ENCODE measurements at regions not wholly inside any gene's neighbourhood (a gene's known extent, or its start where the extent isn't known, plus 50 kb on each side); places are given as distances from the start of the nearest gene placed in this dataset.

DNA sequence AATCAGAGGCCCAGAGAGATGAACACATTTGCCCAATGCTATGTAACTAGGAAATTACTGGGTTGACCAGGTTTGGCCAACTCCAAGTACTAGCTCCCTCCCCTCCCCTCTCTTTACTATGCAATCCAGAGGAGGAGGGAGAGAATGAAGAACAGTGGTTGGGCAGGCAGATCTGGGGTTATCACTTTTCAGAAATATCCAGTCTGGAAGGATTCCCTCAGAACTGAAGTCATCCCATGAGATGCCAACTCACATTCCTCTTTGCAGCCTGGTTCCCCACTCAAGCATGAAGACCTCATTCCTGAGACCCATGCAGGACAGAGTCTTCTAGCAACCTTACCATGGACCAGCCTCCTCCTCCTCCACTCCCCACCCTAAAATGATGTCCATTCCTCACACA lies 201.1 kb downstream of the TLE3 start:
- Histone ChIP-seq H3K4me3 (ENCODE audit: low read length in 2 of 2) (no peak overlapping the region), H3K27me3 (ENCODE audit: control insufficient read depth in 2 of 2, insufficient read depth in 2 of 2, low read length in 2 of 2) (peaks cover 7 to 13% of the 10 kb centered on the region in 2 donors), H3K9me3 (ENCODE audit: control insufficient read depth in 2 of 2, low read length in 2 of 2) (no peaks in the 10 kb centered on the region), H3K4me1 (ENCODE audit: control insufficient read depth in 2 of 2, insufficient read depth in 2 of 2, low read length in 2 of 2) (no peaks in the 10 kb centered on the region), H3K9ac (ENCODE audit: low read depth in 1 of 2, low read length in 2 of 2) (no peak overlapping the region), H3K36me3 (ENCODE audit: control insufficient read depth in 2 of 2, insufficient read depth in 2 of 2, low read length in 2 of 2) (no peaks in the 10 kb centered on the region), H3K27ac (ENCODE audit: low read depth in 2 of 2, low read length in 2 of 2) (no peak overlapping the region)

DNA sequence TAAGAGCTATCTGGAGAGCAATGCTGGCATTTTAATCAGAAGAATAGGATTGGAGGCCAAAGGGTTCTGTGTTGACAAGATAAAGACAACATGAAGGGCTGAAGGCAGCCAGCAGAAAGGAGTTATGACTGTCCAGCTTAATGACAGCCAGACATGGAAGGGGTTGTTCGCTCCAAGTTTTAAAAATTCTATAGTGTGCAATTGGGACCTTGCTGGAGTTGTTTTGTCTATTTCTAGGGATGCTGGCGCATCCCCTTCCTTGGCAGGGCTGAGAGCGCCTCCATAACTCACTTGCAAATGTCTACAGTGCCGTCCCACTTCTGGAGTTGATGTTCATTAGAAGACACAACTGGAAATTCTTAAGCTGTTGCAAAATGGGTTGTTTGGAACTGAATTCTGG lies 200.7 kb downstream of the TLE3 start:
- Histone ChIP-seq H3K36me3 (ENCODE audit: control insufficient read depth in 2 of 2, insufficient read depth in 2 of 2, low read length in 2 of 2) (no peaks in the 10 kb centered on the region), H3K9me3 (ENCODE audit: control insufficient read depth in 2 of 2, low read length in 2 of 2) (no peaks in the 10 kb centered on the region), H3K27me3 (ENCODE audit: control insufficient read depth in 2 of 2, insufficient read depth in 2 of 2, low read length in 2 of 2) (peaks cover 7 to 13% of the 10 kb centered on the region in 2 donors), H3K4me1 (ENCODE audit: control insufficient read depth in 2 of 2, insufficient read depth in 2 of 2, low read length in 2 of 2) (no peaks in the 10 kb centered on the region), H3K9ac (ENCODE audit: low read depth in 1 of 2, low read length in 2 of 2) (no peak overlapping the region), H3K27ac (ENCODE audit: low read depth in 2 of 2, low read length in 2 of 2) (no peak overlapping the region), H3K4me3 (ENCODE audit: low read length in 2 of 2) (no peak overlapping the region)

DNA sequence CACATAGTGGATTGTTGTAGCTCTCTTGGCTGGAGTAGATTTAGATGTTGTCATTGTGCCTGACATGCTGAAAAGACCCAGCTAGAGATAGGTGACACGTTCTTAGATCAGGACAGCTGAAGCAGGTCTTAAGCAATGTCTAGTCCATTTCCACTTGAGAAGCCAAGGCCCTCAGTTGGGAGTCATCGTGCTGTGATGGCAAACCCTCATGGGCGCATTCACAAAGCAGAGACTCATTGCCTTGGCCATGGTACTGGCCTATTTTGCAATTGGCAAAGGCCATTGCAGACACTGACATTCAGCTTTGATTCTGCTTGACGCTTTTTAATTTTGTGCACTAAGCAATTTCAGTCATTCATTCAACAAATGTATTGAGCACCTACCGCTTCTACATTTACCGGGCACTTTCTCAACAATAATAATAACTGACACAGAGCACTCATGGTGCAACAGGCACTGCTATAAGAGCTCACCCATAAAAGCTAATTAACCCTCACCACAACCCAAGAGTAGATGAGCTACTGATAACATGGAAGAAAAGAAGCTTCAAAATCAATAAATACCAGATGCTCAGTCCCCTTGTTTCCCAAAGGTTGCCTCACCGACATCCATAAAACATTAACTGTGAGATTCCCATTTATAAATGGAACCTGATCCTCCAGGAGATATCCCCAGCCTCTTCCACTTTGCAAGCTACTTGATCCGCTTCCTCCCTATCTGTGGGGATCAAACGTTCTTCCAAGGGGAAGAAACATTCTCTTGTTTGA lies 200.1 kb downstream of the TLE3 start:
- Histone ChIP-seq H3K9ac (ENCODE audit: low read depth in 1 of 2, low read length in 2 of 2) (no peak overlapping the region), H3K4me1 (ENCODE audit: control insufficient read depth in 2 of 2, insufficient read depth in 2 of 2, low read length in 2 of 2) (no peaks in the 10 kb centered on the region), H3K27me3 (ENCODE audit: control insufficient read depth in 2 of 2, insufficient read depth in 2 of 2, low read length in 2 of 2) (peaks cover 7 to 13% of the 10 kb centered on the region in 2 donors)

DNA sequence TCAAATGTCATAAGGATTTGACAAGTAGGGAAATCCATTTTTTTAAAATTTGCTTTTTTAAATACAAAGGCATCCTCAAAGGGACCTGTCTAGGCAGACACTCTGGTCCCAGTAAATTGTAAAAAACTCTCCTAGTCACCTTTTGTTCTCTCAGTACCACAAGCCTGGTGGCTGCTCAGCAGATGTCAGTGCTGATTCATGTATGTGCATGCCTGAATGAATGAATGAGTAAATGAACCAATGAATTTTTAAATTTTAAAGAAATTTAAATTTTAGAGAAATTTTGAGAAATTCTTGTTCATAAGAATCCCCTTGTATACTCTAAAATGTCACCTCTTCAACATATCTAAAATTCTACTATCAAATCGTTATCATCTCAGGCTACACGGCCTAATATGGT lies 199.5 kb downstream of the TLE3 start:
- Histone ChIP-seq H3K4me1 (ENCODE audit: control insufficient read depth in 2 of 2, insufficient read depth in 2 of 2, low read length in 2 of 2) (no peaks in the 10 kb centered on the region), H3K4me3 (ENCODE audit: low read length in 2 of 2) (no peak overlapping the region), H3K27me3 (ENCODE audit: control insufficient read depth in 2 of 2, insufficient read depth in 2 of 2, low read length in 2 of 2) (peaks cover 7 to 13% of the 10 kb centered on the region in 2 donors), H3K36me3 (ENCODE audit: control insufficient read depth in 2 of 2, insufficient read depth in 2 of 2, low read length in 2 of 2) (no peaks in the 10 kb centered on the region), H3K27ac (ENCODE audit: low read depth in 2 of 2, low read length in 2 of 2) (no peak overlapping the region), H3K9me3 (ENCODE audit: control insufficient read depth in 2 of 2, low read length in 2 of 2) (no peaks in the 10 kb centered on the region), H3K9ac (ENCODE audit: low read depth in 1 of 2, low read length in 2 of 2) (no peak overlapping the region)

More for the DNA sequence above, 200.1 kb downstream of the TLE3 start:
- H3K27ac ChIP-seq (ENCODE audit: low read depth in 2 of 2, low read length in 2 of 2), result no peak overlapping the region
- no peak overlapping the region for H3K4me3 ChIP-seq (ENCODE audit: low read length in 2 of 2)
- H3K36me3 ChIP-seq (ENCODE audit: control insufficient read depth in 2 of 2, insufficient read depth in 2 of 2, low read length in 2 of 2), result no peaks in the 10 kb centered on the region
- H3K9me3 ChIP-seq (ENCODE audit: control insufficient read depth in 2 of 2, low read length in 2 of 2), result no peaks in the 10 kb centered on the region

DNA sequence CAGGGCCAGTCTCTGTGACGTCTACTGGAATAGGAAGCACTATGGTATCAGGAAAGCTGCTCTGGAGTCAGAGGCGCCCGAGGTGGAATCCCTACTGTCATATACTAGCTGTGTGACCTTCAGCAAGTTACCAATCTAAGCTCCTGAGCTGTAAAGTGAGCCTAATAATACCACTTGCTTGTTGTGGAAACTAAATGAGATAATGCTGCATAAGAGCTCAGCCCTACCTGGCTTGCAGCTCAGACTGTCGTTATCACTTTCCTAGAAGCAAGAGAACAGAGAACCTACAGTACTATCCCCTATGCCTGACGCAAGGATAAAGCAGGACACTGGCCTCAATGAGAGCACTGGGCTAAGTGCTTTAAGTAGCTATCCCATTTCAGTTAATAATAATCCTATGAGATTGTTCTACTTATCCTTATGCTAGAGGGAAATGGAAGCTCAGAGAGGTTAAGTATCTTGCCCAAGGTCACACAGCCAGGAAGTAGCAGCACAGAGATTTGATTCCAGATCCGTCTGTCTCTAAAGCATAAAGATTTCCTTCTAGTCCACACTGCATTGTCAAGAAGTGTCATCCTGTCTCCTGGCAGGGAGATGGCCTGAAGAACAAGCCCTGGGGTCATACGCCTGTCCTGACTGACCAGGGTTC lies 195.2 kb downstream of the TLE3 start:
- Histone ChIP-seq H3K27me3 (ENCODE audit: control insufficient read depth in 2 of 2, insufficient read depth in 2 of 2, low read length in 2 of 2) (peaks cover 0 to 4% of the 10 kb centered on the region in 2 donors), H3K9me3 (ENCODE audit: control insufficient read depth in 2 of 2, low read length in 2 of 2) (no peaks in the 10 kb centered on the region), H3K9ac (ENCODE audit: low read depth in 1 of 2, low read length in 2 of 2) (no peak overlapping the region), H3K4me1 (ENCODE audit: control insufficient read depth in 2 of 2, insufficient read depth in 2 of 2, low read length in 2 of 2) (no peaks in the 10 kb centered on the region), H3K4me3 (ENCODE audit: low read length in 2 of 2) (no peak overlapping the region), H3K27ac (ENCODE audit: low read depth in 2 of 2, low read length in 2 of 2) (no peak overlapping the region), H3K36me3 (ENCODE audit: control insufficient read depth in 2 of 2, insufficient read depth in 2 of 2, low read length in 2 of 2) (no peaks in the 10 kb centered on the region)

DNA sequence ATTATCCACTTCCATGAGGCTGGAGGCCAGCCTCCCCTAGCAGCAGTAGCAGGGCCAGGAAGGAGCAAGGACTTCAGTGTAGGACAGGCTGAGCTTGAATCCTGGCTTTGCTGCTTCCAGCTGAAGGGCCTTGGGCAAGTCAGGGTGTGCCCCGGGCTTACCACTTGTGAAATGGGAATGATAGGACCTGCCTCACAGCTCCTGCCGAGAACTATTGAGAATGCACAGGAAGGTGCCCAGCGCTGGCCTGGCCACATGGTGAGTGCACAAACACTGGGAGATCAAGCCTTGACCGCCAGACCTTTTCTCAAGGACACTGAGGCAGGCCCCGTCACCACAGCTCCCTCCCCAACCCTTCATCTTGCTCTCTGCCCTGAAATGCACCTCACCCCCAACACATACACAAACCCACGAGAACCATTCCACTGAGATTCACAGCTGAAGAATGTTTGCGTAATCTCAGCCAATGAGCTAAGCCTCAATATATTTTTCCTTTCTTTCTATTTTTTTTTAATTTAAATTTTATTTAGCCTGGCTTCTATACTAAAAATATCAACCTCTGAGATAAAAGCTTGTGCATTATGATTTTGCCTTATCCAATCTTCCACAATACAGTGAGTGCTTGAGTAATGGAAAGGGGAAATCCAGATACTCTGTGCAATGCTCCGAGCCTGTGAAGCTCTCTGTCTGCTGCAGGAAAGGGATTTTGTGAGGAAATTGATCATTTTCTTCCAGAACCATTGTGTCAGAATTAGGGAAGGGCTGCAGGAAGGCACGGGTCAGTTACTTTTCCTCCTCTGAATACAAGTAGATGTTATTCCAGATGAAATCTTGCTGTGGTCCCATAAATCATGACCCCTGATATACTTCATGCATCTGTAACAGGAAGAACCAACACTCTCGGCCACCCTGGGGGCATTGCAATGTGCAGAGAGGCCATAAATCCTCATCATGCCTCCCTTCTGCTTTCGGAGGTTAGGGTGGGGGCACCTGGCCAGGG lies 193.9 kb downstream of the TLE3 start:
- no peaks in the 10 kb centered on the region for H3K9me3 ChIP-seq (ENCODE audit: control insufficient read depth in 2 of 2, low read length in 2 of 2)
- no peak overlapping the region for H3K27ac ChIP-seq (ENCODE audit: low read depth in 2 of 2, low read length in 2 of 2)
- no peak overlapping the region for H3K9ac ChIP-seq (ENCODE audit: low read depth in 1 of 2, low read length in 2 of 2)
- H3K27me3 ChIP-seq (ENCODE audit: control insufficient read depth in 2 of 2, insufficient read depth in 2 of 2, low read length in 2 of 2), result peaks cover 0 to 4% of the 10 kb centered on the region in 2 donors
- H3K4me1 ChIP-seq (ENCODE audit: control insufficient read depth in 2 of 2, insufficient read depth in 2 of 2, low read length in 2 of 2), result no peaks in the 10 kb centered on the region
- H3K4me3 ChIP-seq (ENCODE audit: low read length in 2 of 2), result no peak overlapping the region
- H3K36me3 ChIP-seq (ENCODE audit: control insufficient read depth in 2 of 2, insufficient read depth in 2 of 2, low read length in 2 of 2), result no peaks in the 10 kb centered on the region

DNA sequence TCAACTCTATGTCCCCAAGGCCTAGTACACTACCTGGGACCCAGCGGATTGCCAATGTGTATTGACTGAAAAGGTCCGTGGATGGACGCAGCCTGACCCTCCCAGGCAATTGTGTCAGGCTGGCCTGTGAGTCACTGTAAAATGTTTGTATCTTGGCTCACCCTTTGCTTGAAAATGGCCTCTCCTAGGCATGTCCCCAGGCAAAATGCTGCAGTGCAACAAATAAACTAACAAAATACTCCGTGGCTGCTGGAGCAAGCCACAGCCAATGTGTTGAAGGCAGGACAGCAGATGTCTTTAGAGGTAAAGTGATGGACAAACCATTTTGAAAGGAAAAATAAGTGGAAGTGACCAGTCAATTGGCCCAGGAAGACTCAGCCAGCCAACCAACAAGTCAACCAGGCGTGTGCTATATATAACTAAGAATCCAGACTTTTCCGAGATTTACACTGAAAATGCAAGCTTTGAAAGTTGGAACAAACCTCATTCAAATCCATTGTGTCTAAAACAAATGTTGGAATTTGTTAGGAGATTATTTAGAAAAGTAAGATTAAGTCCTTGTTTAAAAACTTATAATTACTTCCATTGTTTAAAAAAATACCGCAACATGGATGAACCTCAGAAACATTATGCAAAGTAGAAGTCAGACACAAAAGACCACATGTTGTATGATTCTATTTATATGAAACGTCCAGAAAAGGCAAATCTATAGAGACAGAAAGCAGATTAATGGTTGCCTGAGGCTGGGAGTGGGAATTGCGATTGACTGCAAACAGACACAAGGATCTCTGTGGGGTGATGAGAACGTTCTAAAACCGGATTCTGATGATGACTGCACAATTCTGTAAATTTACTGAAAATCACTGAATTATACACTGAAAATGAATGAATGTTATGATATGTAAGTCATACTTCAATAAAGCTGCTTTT lies 191.2 kb downstream of the TLE3 start:
- Histone ChIP-seq H3K9ac (ENCODE audit: low read depth in 1 of 2, low read length in 2 of 2) (no peak overlapping the region), H3K4me1 (ENCODE audit: control insufficient read depth in 2 of 2, insufficient read depth in 2 of 2, low read length in 2 of 2) (no peaks in the 10 kb centered on the region), H3K9me3 (ENCODE audit: control insufficient read depth in 2 of 2, low read length in 2 of 2) (no peaks in the 10 kb centered on the region), H3K27ac (ENCODE audit: low read depth in 2 of 2, low read length in 2 of 2) (no peak overlapping the region), H3K4me3 (ENCODE audit: low read length in 2 of 2) (no peak overlapping the region), H3K36me3 (ENCODE audit: control insufficient read depth in 2 of 2, insufficient read depth in 2 of 2, low read length in 2 of 2) (no peaks in the 10 kb centered on the region), H3K27me3 (ENCODE audit: control insufficient read depth in 2 of 2, insufficient read depth in 2 of 2, low read length in 2 of 2) (peaks cover 0 to 3% of the 10 kb centered on the region in 2 donors)

DNA sequence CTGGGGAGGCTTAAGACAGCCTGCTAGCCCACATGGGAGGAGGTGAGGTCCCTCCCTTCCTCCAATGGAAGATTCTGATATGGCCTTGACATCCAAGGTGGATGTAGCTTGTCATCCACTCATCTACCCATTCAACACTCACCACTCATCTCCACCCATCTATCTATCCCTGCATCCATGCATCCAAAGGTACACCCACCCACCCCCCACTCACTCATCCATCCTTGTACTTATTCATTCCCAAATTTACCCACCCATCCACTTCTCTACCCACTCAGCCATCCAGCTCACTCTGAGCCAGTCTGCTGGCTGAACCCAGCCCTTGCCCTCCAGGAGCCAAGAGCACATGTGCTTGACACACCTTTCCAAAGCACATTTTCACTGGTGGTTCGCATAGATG lies 189.7 kb downstream of the TLE3 start:
- Histone ChIP-seq H3K27me3 (ENCODE audit: control insufficient read depth in 2 of 2, insufficient read depth in 2 of 2, low read length in 2 of 2) (peaks cover 0 to 3% of the 10 kb centered on the region in 2 donors), H3K4me1 (ENCODE audit: control insufficient read depth in 2 of 2, insufficient read depth in 2 of 2, low read length in 2 of 2) (no peaks in the 10 kb centered on the region), H3K9ac (ENCODE audit: low read depth in 1 of 2, low read length in 2 of 2) (no peak overlapping the region), H3K4me3 (ENCODE audit: low read length in 2 of 2) (no peak overlapping the region), H3K27ac (ENCODE audit: low read depth in 2 of 2, low read length in 2 of 2) (no peak overlapping the region), H3K9me3 (ENCODE audit: control insufficient read depth in 2 of 2, low read length in 2 of 2) (no peaks in the 10 kb centered on the region), H3K36me3 (ENCODE audit: control insufficient read depth in 2 of 2, insufficient read depth in 2 of 2, low read length in 2 of 2) (no peaks in the 10 kb centered on the region)

DNA sequence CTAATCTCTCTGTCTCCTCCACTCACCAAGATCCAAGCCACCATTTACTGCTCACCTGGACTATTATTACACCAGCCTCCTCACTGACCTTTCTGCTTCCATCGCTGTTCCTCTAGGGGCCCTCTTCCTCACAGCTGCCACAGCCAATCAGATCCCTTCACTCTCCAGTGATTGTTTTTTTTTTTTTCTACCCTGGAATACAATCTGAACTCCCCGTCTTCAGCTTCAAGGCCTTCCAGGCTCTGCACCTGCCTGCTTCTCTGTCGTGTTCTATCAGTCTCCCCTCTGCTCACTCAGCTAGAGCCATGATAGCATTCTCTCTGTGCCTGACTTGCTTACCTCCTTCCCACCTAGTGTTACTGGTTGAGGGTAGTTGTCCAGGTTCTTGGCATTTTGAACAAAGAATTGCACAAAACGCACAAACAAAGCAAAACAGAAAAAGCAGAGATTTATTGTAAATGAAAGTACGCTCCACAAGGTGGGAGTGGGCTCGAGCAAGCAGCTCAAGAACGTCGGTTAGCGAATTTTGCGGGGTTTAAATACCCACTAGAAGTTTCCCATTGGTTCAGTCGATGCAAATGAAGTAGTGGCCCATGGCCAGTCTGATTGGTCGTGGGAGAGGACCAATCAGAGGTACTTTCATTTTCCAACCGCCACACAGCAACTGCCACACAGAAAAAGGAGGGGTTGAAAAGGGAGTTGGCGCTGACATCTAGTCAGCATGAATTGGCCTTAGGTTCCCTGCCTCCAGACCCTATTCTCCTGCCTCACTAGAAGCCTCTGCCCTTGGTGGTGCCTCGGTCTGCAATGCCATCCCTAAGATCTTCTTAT lies 188.9 kb downstream of the TLE3 start:
- H3K27ac ChIP-seq (ENCODE audit: low read depth in 2 of 2, low read length in 2 of 2), result no peak overlapping the region
- H3K9me3 ChIP-seq (ENCODE audit: control insufficient read depth in 2 of 2, low read length in 2 of 2), result no peaks in the 10 kb centered on the region
- peaks cover 2 to 3% of the 10 kb centered on the region in 2 donors for H3K27me3 ChIP-seq (ENCODE audit: control insufficient read depth in 2 of 2, insufficient read depth in 2 of 2, low read length in 2 of 2)
- no peaks in the 10 kb centered on the region for H3K36me3 ChIP-seq (ENCODE audit: control insufficient read depth in 2 of 2, insufficient read depth in 2 of 2, low read length in 2 of 2)
- no peaks in the 10 kb centered on the region for H3K4me1 ChIP-seq (ENCODE audit: control insufficient read depth in 2 of 2, insufficient read depth in 2 of 2, low read length in 2 of 2)
- H3K4me3 ChIP-seq (ENCODE audit: low read length in 2 of 2), result no peak overlapping the region
- H3K9ac ChIP-seq (ENCODE audit: low read depth in 1 of 2, low read length in 2 of 2), result no peak overlapping the region

All from mucosa of rectum (tissue), 2 donors.